ENCODE measurements at regions not wholly inside any gene's neighbourhood (a gene's known extent, or its start where the extent isn't known, plus 50 kb on each side); places are given as distances from the start of the nearest gene placed in this dataset.
"Not testable (repeated sequence)": the region's sequence is repeated elsewhere in the genome, so short reads cannot be mapped to it uniquely, and the experiment has no call there.

- no peak for DNase-seq (ENCODE audit: low spot score)
- in situ Hi-C loops (cut with MboI; ENCODE audit: low sequenced_read_pairs, unreplicated experiment): no loop called here
- TF ChIP-seq, protein P1, sequence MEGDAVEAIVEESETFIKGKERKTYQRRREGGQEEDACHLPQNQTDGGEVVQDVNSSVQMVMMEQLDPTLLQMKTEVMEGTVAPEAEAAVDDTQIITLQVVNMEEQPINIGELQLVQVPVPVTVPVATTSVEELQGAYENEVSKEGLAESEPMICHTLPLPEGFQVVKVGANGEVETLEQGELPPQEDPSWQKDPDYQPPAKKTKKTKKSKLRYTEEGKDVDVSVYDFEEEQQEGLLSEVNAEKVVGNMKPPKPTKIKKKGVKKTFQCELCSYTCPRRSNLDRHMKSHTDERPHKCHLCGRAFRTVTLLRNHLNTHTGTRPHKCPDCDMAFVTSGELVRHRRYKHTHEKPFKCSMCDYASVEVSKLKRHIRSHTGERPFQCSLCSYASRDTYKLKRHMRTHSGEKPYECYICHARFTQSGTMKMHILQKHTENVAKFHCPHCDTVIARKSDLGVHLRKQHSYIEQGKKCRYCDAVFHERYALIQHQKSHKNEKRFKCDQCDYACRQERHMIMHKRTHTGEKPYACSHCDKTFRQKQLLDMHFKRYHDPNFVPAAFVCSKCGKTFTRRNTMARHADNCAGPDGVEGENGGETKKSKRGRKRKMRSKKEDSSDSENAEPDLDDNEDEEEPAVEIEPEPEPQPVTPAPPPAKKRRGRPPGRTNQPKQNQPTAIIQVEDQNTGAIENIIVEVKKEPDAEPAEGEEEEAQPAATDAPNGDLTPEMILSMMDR (IDR thresholded peaks at IDR 0.05; ENCODE audit: borderline replicate concordance, control extremely low read depth, extremely low read depth, insufficient read depth, missing control alignments): no peak
These were observed 270.9 kb downstream of the TTC32 start for GRCh38 chr2:19630921-19631320.

DNA sequence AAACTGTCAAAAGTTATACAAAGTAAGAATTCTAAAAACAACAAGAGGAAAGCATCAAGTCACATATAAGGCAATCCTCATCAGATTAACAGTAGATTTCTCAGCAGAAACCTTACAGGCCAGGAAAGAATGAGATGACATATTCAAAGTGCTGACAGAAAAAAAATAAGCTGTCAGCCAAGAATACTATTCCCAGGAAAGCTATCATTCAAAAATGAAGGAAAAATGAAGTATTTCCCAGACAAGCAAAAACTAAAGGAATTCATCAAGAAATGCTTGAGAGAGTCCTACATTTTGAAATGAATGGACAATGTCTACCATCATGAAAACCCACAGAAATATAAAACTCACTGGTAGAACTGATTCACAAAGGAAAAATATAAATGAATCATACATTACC lies 268.9 kb upstream of the OSR1 start:
- TF ChIP-seq, protein P1 (IDR thresholded peaks at IDR 0.05; ENCODE audit: borderline replicate concordance, control extremely low read depth, extremely low read depth, insufficient read depth, missing control alignments): no peak
- no peak for DNase-seq (ENCODE audit: low spot score)
- in situ Hi-C loops (cut with MboI; ENCODE audit: low sequenced_read_pairs, unreplicated experiment): no loop called here

DNA sequence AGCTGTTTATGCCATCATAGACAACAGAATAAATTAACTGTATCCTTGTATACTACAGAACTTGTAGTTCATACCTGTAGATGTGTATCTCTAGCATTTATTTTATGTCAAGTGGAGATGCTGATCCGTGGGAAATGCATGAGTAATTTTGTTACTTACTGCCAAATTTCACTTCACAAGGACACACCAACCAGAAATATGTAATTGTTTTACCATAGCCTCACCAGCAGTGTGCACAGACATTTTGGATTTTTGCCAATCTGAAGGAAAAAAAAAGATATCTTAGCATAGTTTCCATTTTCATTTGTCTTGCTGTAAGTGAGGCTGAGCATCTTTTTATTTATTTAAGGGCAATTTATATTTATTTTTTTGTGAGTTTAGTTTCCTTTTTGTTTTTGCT lies 265.1 kb upstream of the OSR1 start:
- no peak for DNase-seq (ENCODE audit: low spot score)
- TF ChIP-seq, protein P1 (IDR thresholded peaks at IDR 0.05; ENCODE audit: borderline replicate concordance, control extremely low read depth, extremely low read depth, insufficient read depth, missing control alignments): no peak
- in situ Hi-C loops (cut with MboI; ENCODE audit: low sequenced_read_pairs, unreplicated experiment): no loop called here

GRCh38 chr2:19617257-19617848 lies 258.9 kb upstream of the OSR1 start:
- no peak for DNase-seq (ENCODE audit: low spot score)
- in situ Hi-C loops (cut with MboI; ENCODE audit: low sequenced_read_pairs, unreplicated experiment): no loop called here
- TF ChIP-seq, protein P1 (IDR thresholded peaks at IDR 0.05; ENCODE audit: borderline replicate concordance, control extremely low read depth, extremely low read depth, insufficient read depth, missing control alignments): no peak

DNA sequence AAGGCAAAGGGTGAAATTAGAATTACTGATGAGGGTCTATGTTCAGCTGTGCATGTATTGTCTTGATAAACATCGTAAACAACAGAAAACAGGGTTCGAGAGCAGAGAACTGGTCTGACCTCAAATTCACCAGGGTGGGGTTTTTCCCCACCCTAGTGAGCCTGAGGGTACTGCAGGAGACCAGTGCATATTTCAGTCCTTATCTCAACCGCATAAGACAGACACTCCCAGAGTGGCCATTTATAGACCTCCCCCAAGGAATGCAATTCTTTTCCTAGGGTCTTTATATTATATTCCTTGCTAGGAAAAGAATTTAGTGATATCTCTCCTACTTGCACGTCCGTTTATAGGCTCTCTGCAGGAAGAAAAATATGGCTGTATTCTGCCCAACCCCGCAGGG lies 257.0 kb upstream of the OSR1 start:
- DNase-seq (ENCODE audit: low spot score); in situ Hi-C loops (cut with MboI; ENCODE audit: low sequenced_read_pairs, unreplicated experiment): not testable (repeated sequence)

GRCh38 chr2:19614066-19614465 lies 255.6 kb upstream of the OSR1 start:
- DNase-seq (ENCODE audit: low spot score): no peak
- TF ChIP-seq, protein P1 (IDR thresholded peaks at IDR 0.05; ENCODE audit: borderline replicate concordance, control extremely low read depth, extremely low read depth, insufficient read depth, missing control alignments): no peak
- in situ Hi-C loops (cut with MboI; ENCODE audit: low sequenced_read_pairs, unreplicated experiment): no loop called here

DNA sequence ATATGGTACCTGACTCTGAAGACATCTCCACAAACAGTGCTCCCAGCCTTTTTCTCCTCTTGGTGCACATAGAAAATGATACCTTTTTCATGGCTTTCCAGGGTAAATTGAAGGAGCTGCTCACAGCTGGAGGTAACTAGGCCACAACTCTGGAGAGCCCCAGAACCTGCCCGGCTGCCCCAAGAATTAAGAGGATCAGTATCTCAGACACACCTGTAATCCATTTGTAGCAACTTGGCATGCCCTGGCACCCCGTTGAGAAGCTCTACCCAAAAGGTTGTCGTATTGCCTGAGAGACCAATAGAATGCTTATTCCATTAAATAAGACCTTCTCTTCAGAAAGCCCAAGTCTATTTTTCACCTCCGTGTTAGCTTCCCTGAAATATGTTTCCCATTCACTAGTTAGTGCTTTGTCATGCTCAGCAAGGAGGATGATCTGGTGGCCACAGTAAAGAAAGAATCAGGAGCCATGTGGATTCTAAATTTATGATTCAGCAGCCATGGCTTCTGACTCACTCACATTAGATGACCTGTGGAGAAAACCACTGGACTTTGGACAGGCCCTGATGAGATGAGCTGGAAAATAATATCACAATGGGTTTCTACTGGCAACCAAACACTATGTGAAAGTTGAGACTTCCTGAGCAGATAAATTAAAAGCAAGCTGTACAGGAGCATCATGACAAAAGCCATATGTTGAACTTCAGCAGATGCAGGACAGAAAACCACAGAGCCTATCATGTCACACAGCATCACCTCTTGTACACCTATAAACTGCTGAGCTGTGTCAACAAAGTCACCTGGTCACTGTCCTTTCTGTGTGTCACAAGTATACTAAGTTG lies 253.3 kb upstream of the OSR1 start:
- in situ Hi-C loops (cut with MboI; ENCODE audit: low sequenced_read_pairs, unreplicated experiment): no loop called here
- no peak for DNase-seq (ENCODE audit: low spot score)
- TF ChIP-seq, protein P1 (IDR thresholded peaks at IDR 0.05; ENCODE audit: borderline replicate concordance, control extremely low read depth, extremely low read depth, insufficient read depth, missing control alignments): no peak
